ENCODE measurements at regions not wholly inside any gene's neighbourhood (a gene's known extent, or its start where the extent isn't known, plus 50 kb on each side); places are given as distances from the start of the nearest gene placed in this dataset.

DNA sequence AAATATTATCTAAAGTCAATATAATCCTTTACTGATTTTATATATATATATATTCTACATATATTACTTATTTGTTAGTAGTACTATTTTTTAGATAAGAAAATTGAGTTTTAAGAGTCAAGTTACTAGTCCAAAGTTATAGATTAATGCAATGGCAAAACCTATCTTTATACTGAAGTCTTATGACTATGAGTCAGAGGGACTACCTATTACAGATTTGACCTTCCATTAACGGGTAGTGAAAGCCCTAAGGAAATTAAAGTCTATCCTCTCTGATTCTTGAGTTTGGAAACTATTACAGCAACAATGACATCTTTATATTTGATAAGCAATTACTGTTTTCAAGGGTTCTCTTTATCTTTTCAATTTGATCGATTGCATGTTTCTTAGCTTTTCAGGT, 315.8 kb downstream of the CASP12 start:
- TF ChIP-seq, protein P1, sequence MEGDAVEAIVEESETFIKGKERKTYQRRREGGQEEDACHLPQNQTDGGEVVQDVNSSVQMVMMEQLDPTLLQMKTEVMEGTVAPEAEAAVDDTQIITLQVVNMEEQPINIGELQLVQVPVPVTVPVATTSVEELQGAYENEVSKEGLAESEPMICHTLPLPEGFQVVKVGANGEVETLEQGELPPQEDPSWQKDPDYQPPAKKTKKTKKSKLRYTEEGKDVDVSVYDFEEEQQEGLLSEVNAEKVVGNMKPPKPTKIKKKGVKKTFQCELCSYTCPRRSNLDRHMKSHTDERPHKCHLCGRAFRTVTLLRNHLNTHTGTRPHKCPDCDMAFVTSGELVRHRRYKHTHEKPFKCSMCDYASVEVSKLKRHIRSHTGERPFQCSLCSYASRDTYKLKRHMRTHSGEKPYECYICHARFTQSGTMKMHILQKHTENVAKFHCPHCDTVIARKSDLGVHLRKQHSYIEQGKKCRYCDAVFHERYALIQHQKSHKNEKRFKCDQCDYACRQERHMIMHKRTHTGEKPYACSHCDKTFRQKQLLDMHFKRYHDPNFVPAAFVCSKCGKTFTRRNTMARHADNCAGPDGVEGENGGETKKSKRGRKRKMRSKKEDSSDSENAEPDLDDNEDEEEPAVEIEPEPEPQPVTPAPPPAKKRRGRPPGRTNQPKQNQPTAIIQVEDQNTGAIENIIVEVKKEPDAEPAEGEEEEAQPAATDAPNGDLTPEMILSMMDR (IDR thresholded peaks at IDR 0.05): no peak
- no peak for TF ChIP-seq POLR2A (IDR thresholded peaks at IDR 0.05)
